D341Med (cell line): ENCODE measurements at regions not wholly inside any gene's neighbourhood (a gene's known extent, or its start where the extent isn't known, plus 50 kb on each side); places are given as distances from the start of the nearest gene placed in this dataset.
"Not testable (repeated sequence)": the region's sequence is repeated elsewhere in the genome, so short reads cannot be mapped to it uniquely, and the experiment has no call there.

Source experiments
- DNase-seq: peaks from one replicate; pipeline ENCODE4 v3.0.0; 2012; ENCODE audit warnings: low spot score

DNA sequence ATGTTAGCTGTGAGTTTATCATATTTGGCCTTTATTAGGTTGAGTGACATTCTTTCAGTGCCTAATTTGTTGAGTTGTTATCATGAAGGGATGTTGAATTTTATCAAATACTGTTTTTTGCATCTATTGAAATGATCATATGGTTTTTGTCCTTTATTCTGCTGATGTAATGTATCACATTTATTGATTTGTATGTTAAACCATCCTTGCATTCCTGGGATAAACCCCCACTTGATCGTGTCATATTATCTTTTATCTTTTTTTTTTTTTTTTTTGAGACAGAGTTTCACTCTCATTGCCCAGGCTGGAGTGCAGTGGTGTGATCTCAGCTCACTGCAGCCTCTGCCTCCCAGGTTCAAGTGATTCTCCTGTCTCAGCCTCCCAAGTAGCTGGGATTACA is 51.9 kb upstream of the MFGE8 start:
- DNase-seq, result not testable (repeated sequence)

DNA sequence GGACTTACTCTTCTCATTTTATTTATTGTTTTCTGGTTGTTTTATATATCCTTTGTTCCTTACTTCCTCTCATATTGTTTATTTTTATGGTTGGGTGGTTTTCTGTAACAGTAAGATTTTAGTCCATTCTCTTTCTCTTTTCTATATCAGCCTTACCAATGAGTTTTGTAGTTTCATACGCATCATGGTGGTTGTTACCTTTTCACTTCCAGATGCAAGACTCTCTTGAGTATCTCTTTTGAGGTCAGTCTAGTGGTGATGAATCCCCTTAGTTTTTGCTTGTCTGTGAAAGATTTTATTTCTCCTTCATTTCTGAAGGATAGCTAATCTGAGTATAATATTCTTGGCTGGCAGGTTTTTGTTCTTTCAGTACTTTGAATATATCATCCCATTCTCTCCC is 57.1 kb upstream of the MFGE8 start:
- no peak for DNase-seq

DNA sequence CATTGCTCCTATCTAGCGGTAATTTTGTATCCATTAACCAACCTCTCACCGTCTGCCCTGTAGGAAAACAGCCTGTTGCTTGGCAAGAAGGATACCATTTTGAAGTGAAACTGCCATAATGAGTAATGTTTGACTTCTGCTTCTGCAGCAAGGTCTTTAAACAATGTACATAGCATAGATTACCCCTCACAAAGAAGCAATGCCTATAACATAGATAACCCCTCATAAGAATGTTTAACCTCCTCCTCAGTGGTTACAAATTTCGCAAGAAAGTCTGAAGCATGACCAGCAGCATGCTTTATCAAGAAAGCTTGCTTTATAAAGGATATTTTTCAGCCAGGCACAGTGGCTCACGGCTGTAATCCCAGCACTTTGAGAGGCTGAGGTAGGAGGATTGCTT is 61.2 kb upstream of the MFGE8 start:
- no peak for DNase-seq

DNA sequence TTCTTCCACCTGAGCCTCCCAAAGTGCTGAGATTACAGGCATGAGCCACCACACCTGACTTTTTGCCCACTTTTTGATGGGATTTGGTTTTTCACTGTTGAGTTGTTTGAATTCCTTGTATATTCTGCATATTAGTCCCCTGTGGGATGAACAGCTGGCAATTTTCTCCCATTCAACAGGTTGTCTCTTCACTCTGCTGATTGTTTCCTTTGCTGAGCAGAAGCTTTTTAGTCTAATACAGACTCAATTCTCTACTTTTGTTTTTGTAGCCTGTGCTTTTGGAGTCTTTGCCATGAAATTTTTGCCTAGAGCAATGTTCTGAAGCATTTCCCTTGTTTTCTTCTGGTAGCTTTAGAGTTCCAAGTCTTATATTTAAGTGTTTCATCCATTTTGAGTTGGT is 62.7 kb upstream of the MFGE8 start:
- no peak for DNase-seq

DNA sequence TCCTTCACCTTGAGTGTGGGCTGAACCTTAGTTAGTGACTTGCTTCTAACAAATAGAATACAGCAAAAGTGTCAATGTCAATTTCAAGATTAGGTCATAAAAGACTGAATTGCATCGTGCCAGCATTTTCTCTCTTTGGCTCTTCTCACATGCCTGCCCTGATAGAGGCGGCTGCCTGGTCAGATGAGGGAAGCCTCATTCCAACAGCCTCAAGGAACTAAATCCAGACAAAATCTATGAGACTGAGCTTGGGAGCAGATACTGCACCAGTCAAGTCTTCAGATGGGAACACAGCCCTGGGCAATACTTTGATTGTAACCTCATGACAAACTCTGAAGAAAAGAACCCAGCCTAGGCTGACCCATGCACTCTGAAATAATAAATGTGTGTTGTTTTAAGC is 63.5 kb upstream of the MFGE8 start:
- DNase-seq, result no peak

DNA sequence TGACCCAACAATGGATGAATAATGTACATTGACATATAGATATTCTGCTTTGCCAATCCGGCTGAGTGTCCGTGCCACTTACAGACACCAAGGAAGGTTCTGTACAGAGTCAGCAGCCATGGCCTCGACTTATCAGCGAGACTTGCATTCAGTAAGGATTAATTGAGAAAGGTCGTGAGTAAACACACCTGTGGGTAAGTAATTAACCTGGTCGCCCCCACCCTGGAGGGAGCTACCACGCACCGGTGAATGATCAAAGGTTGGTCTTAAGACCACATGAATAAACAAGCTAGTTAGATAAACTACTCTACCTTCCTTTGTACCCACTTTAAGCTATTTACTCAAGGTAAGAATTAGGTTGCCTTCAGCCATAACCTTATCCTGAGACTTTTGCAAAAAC is 66.5 kb upstream of the MFGE8 start:
- no peak for DNase-seq

DNA sequence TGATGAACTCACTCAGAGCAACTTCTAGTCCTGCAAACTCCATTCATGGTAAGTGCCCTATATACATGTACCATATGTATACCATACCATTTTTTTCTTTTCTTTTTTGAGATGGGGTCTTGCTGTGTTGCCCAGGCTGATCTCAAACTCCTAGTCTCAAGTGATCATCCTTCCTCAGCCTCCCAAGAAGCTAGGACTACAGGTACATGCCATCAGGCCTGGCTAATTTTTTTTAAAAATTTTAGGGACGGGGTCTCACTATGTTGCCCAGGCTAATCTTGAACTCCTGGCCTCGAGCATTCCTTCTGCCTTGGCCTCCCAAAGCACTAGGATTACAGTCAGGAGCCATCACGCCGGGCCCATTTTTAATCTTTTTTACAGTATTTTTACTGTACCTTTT is 67.3 kb upstream of the MFGE8 start:
- DNase-seq, result no peak

DNA sequence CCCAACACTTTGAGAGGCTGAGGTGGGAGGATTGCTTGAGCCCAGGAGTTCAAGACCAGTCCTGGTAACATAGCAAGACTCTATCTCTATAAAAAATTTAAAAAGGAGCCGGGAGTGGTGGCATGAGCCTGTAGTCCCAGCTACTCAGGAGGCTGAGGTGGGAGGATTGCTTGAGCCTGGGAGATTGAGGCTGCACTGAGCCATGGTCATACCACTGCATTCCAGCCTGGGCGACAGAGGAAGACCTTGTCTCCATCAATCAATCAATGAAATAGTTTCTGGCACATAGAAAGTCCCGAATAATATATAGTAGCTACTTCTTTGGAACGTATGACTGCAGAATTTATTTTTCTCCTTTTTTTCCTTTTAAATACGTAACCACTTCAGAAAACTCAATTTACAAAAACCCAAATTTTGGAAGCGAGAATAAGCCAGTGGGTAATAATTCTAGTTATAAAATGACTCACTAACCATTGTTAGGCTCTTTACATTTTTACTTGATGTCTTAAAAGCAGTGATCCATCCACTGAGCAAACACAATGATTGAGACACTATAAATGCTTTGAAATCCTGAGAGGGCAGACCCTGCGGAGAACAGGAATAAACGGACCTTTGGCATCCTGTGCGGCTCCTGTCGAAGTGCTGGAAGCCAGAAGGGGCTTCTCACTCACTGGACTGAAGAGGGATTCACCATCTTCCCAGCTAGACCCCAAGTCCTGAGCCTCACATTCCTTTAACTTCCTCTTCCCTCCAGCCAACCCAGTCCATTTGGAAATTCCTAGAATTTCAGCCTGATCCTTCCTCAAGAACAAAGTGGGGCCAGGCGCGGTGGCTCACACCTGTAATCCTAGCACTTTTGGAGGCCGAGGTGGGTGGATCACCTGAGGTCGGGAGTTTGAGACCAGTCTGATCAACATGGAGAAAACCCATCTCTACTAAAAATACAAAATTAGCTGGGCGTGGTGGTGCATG is 68.4 kb upstream of the MFGE8 start:
- no peak for DNase-seq

DNA sequence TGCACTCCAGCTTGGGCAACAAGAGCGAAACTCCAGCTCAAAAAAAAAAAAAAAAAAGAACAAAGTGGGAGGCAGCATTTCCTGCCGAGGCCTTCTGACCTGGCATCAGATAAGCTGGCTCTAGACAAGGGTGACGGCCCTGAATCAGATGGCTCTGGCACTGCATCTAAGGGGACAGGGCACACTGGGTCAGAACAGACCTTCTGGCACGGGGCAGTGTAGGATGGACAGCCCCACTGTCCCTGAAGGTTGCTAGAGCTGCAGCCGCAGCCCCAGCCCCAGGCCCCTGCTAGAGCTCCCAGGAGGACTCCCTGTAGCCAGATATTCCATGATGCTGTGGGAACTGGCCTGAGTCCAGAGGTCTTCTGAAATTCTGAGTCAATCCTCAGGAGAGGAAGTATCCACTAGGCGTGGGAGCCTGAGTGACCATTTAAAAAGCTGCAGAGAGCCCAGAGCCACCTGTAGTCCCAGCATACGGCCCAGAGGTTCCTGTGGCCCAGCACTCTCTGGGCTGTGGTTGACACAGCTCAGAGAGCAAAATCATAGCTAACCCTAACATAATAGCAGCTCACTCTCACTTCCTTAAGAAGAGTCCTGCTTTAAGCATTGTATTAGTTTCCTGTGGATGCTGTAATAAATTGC is 69.2 kb upstream of the MFGE8 start:
- DNase-seq, result no peak

DNA sequence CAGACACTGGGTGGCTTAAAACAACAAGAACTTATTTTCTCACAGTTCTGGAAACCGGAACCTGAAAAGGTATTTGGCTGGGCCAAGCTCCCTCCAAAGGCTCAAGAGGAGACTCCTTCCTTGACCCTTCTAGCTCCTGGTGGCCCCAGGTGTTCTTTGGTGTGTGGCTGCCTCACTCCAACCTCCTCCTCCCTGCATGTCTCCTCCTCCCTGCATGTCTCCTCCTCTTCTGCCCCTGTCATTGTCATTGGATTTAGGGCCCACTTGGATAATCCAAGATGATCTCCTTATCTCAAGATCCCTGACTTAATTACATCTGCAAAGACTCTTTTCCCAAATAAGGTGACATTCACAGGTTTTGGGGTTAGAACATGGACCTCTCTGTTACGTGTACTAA is 69.8 kb upstream of the MFGE8 start:
- DNase-seq, result peak; percentile 70

DNA sequence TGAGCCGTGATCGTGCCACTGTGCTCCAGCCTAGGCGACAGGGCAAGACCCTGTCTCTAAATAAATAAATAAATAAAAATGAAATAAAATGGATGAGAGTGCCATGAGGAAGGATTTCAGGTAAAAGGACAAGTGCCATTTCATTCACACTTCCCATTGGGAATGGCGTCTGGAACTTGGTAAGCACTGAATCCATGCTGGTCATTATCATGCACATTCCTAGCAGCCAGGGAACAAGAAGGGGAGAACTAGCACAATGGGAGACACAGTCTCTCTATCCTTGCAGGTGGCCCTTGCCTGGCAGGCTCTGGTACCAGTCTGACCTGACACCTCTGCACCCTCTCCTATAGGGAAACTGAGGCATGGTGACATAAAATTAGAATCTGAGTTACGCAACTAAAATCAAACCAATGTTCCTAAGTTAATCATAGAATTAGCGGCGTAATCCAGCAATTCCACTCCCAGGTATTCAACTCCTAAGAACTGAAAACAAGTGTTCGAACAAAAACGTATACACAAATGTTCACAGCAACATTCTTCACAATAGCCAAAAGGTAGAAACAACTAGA is 70.8 kb upstream of the MFGE8 start:
- no peak for DNase-seq

DNA sequence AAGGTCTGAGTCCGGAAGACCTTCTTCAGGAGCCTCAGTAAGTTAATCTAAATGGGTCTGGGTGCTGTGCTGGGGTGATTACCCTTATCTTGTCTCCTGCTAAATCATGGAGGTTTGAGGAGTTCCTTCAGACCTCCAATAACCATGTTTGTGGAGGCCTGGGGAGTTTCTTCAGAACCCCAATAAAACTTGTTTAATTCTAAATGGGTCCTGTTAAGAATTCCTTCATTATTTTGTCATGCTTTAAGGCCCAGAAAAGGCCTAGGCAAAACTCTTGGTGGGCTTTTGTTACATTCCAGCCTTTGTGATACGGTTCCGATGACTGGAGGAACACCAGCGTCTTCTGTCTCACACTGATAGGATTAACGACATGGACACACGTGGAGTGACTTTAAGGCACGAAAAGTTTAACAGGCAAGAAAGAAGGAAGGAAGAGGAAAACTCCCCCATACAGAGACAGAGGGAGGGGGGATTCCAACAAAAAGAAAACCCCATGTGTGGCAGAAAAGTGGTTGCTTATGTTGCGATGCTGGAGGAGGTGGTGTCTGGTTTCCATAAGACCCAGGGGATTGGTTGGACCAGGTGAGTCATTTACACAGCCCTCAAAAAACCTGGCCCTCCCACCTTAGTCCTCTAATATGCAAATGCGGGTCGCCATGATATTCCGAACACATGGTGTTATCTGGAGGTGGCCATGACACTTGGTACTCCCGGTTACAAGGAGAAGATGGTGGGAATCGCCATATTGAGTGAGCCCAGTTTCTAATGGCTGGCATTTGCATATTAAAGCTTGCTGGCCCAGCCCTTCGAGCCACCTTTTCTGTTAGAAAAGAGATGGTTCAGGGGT is 72.6 kb upstream of the MFGE8 start:
- no peak for DNase-seq

DNA sequence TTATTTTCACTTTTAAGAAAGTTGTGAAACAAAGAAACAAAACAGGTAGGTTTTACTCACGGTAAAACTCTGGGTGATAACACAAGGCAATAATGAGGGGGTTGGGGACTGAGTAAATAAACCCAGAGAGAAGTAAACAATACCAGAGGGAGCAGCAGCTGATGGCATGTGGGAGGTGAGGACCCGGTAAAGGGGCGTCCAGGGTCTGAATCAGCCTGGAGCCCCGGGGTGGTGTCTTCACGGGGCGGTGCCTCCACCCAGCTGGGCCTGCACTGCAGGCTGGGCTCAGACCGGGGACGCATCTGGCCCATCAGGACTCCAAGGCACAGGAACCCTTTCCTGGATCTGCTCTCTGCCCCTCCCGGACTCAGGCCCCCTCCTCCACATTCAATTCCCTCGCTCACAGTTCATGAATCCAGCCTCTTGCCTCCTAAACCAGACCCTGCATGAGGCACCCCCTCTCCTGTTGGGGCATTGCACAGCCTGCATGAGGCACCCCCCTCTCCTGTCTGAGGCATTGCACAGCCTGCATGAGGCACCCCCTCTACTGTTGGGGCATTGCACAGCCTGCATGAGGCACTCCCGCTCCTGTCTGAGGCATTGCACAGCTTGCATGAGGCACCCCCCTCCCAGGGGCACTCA is 73.9 kb upstream of the MFGE8 start:
- no peak for DNase-seq

DNA sequence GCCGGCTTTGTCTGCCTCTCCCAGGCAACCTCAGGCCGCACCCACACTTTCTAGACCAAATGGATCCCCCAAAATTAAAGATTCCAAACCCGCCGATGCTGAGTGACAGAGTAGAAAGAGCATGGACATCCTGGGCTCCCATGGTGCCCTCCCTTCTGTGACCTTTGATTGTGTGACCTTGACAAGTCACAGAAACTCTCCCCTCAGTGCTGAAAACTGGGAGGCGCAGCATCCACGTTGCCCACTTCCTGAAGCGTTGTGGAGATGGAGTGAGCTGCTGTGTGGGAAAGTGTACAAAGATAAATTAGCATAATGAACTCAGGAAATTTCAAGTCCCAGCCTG is 74.4 kb upstream of the MFGE8 start:
- DNase-seq, result no peak

DNA sequence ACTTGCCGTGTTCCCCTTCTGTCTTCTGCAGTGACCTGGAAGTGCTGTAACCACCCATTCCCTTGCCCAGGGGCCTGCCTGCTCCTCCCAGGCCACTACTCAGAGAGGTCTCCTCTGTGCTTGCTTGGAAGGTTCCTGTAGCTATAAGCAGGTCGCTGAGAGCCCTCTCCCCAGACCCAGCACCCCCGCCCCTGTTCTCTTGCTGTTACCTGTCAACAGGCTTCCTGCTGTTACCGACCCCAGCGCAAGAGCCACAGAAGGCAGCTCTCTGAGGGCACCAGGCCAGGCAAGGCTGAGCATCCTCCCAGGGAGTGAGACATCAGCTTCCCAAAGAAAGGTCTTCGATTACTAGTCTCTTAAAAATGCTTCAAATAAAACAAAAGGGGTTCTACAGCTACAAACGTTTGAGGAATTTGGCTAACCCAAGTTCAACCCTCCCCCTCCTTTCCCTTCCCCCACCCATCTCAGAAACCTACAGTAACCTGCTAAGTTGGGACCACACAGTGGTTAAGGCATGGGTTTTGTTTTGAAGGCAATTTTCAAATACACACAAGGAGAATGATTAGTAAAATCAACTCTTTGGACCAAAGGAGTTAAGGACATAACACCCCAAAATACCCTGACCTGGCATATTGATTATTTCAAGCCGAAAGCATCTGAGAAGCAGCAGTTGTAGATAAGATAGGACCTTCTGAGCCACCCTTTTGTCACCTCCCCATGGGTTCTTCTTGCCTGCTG is 74.9 kb upstream of the MFGE8 start:
- no peak for DNase-seq

DNA sequence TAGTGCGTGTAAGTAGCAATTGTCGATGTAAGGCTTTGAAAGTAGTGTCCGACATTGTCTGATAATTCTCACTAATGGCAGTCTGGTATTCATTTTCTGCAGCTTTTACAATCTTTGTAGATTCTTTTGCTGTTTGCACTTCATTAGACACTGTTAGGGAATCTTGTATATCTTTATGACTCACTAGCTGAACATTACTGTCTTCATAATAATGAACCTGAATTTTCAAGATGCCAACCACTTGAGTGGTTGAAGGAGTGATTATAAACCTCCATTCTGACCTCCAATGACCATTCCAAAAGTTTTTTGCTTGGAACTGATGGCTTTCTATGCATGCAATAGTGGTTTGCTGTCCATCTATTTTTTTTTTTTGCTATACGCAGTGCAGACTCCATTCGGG is 76.4 kb upstream of the MFGE8 start:
- DNase-seq, result no peak

DNA sequence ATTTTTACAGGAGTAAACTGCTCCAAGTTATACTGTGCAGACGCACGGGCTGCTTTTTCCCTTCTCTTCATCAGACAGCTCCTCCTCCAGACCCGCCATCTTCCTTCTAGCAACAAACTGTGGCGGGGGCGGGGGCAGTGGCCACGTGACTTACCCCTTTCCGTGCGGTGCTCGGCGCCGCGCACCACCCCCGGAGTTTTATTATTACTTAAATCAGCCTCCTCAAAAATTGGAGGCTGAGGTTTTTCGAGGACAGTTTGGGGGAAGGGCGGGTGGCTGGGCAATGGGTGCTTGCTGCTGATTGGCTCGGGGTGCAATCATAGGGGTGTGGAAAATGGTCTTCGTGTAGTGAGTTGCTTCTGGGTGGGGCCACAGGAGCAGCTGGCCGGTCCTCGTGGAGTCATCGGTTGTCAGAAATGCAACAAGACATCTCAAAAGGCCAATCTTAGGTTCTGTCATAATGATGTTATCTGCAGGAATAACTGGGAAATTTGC is 77.1 kb upstream of the MFGE8 start:
- no peak for DNase-seq

DNA sequence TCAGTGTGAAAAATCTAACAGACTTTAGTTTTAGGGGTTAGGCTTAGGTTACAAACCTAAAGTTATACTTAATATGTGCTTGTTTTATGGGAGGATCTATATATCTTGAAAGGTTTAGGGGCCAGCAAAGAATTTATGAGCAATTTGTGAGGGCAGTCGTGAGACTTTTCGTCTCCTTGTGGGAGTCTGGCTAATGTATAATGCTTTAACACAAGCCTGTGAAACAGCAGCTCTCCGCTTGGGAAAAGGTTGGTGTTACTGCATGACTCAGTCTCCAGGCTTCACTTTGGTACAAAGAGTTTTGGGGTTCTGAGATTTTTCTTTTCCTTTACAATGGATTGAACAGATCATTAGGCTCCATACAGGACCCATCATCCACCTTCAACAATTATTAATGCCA is 79.0 kb upstream of the MFGE8 start:
- no peak for DNase-seq

DNA sequence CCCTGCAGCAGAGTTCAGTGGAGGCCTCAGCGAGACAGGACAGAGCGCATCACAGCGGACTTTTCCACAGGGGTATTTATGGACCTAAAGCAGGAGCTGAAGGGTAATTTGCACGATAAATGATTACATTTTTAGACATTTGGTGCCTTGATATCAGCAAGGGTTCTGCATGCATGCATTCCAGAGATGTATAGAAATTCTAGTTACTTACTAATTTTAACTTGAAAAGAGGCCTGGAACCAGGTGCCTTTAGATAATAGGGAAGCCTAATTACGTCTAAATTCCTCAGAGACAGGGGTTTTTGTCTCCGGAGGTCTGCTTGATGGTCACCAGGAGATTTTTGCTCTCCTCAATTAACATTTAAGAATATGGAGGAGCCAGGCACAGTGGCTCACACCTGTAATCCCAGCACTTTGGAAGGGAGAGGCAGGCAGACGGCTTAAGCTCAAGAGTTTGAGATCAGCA is 79.8 kb upstream of the MFGE8 start:
- DNase-seq, result no peak

DNA sequence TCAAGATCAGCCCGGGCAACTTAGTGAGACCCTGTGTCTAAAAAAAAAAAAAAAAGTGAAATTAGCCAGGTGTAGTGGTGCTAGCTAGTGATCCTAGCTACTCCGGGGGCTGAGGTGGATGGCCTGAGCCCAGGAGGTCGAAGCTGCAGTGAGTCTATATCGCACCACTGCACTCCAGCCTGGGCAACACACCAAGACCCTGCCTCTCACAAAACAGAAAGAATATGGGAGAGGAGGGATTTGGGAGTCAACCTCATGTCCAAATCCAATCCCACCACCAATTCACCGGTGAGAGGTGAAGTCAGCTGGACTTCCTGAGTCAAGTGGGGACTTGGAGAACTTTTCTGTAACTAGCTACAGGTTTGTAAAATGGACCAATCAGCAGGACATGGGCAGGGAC is 80.5 kb upstream of the MFGE8 start:
- no peak for DNase-seq

DNA sequence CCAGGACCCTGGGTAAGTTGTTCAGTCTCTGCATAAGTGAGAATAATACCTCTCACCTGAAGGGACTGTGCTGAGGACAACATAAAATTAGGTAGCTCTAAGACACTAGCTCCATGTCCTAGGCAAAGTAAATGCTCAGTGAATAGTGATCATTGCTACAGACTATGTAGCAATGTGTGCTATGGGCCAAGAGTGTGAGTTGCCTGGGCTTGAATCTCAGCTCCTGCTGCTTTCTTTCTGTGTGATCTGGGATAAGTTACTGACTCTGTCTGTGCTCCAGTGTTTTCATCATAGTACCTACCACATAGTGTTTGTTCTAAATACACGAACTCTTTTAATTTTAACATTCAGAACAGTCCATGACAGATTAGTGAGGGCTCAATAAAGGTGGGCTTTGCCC is 81.1 kb upstream of the MFGE8 start:
- no peak for DNase-seq
